K562 (cell line): ENCODE measurements at regions not wholly inside any gene's neighbourhood (a gene's known extent, or its start where the extent isn't known, plus 50 kb on each side); places are given as distances from the start of the nearest gene placed in this dataset.

Source experiments
- RNF2 ChIP-seq: sonication (generic); IDR thresholded peaks from 2 replicates; pipeline ENCODE4 v1.6.1; 2016
- SREBF2 ChIP-seq: sonication (generic); formaldehyde crosslinking; IDR thresholded peaks from 2 replicates; pipeline ENCODE4 v1.4.0; 2020; ENCODE audit warnings: mild to moderate bottlenecking, missing genetic modification reagents
- TEAD4 ChIP-seq, 2 experiments: sonication (generic) in 1 of 2; formaldehyde crosslinking in 1 of 2; IDR thresholded peaks; 2 replicates each; pipeline versions ENCODE4 v1.6.1 to v1.8.0; 2012 to 2022; ENCODE audit warnings: borderline replicate concordance in 1 of 2, inconsistent platforms in 1 of 2, low read length in 1 of 2, mild to moderate bottlenecking in 1 of 2, missing genetic modification reagents in 1 of 2
- ZFX ChIP-seq: sonication (generic); formaldehyde crosslinking; IDR thresholded peaks from 2 replicates; pipeline ENCODE4 v1.8.0; 2022; ENCODE audit warnings: mild to moderate bottlenecking, missing genetic modification reagents, moderate library complexity
- TF ChIP-seq, protein P1 (sequence below), 3 experiments: IDR thresholded peaks in 2 of 3; conservative IDR thresholded peaks in 1 of 3; 2 replicates each; pipeline ENCODE4 v1.5.1; 2011 to 2012; ENCODE audit warnings: low read length in 3 of 3, mild to moderate bottlenecking in 3 of 3, control low read depth in 2 of 3, improper control_type of control experiment in 1 of 3, inconsistent platforms in 1 of 3, low read depth in 1 of 3, mixed read lengths in 1 of 3, moderate library complexity in 1 of 3; ENCODE audit not compliant: insufficient read depth in 2 of 3

GRCh38 chr10:47161465-47161864 is 138.5 kb upstream of the GDF10 start:
- TF ChIP-seq, protein P1, sequence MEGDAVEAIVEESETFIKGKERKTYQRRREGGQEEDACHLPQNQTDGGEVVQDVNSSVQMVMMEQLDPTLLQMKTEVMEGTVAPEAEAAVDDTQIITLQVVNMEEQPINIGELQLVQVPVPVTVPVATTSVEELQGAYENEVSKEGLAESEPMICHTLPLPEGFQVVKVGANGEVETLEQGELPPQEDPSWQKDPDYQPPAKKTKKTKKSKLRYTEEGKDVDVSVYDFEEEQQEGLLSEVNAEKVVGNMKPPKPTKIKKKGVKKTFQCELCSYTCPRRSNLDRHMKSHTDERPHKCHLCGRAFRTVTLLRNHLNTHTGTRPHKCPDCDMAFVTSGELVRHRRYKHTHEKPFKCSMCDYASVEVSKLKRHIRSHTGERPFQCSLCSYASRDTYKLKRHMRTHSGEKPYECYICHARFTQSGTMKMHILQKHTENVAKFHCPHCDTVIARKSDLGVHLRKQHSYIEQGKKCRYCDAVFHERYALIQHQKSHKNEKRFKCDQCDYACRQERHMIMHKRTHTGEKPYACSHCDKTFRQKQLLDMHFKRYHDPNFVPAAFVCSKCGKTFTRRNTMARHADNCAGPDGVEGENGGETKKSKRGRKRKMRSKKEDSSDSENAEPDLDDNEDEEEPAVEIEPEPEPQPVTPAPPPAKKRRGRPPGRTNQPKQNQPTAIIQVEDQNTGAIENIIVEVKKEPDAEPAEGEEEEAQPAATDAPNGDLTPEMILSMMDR (IDR thresholded peaks at IDR 0.05 in 2 of 3, conservative IDR thresholded peaks at IDR 0.05 in 1 of 3; ENCODE audit: insufficient read depth in 2 of 3, low read depth in 1 of 3, low read length in 3 of 3): no peak
- TF ChIP-seq SREBF2 (CRISPR knock-in tag) (no peak), RNF2 (no peak), TEAD4 (IDR thresholded peaks at IDR 0.05; ENCODE audit: low read length) (no peak), TEAD4 (CRISPR knock-in tag; IDR thresholded peaks at IDR 0.05; ENCODE audit: borderline replicate concordance) (no peak), ZFX (CRISPR knock-in tag) (no peak)
